ENCODE measurements at regions not wholly inside any gene's neighbourhood (a gene's known extent, or its start where the extent isn't known, plus 50 kb on each side); places are given as distances from the start of the nearest gene placed in this dataset.

DNA sequence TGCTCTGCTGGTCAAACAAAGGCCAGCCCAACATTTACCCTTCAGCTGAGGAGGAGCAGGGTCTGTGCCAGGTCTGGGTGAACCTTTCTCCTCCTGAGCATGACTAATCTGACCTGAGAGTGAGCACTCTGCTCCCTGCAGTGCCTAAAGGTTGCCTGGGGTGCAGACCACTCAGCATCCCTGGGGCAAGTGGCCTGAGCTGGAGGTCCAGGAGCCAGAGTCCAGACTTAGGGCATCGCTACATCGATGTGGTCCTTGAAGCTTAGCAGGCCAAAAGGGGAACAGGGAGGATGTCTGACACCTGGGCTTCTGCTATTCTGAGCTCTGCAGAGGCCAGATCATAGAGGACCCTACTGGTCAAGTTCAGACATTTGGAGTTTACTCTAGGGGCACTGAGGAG, 119.1 kb downstream of the FAM43A start:
- 95% methylated on average over 2 of the region's 2 CpGs for WGBS
- Histone ChIP-seq H3K9me3 (ENCODE audit: insufficient read depth, low read depth, low read length) (no peaks in the 10 kb centered on the region), H3K27ac (ENCODE audit: low read depth, low read length) (no peak overlapping the region), H3K27me3 (ENCODE audit: insufficient read depth, low read length) (no peaks in the 10 kb centered on the region), H3K36me3 (ENCODE audit: insufficient read depth, low read length) (no peaks in the 10 kb centered on the region), H3K9ac (ENCODE audit: low read depth, low read length) (no peak overlapping the region), H3K4me3 (ENCODE audit: low read length) (no peak overlapping the region), H3K4me1 (ENCODE audit: insufficient read depth, low read length) (peaks cover 8% of the 10 kb centered on the region; the same call in 1 of the 2 replicates)

GRCh38 chr3:194805546-194805945, 119.9 kb downstream of the FAM43A start:
- Histone ChIP-seq H3K36me3 (ENCODE audit: insufficient read depth, low read length) (no peaks in the 10 kb centered on the region), H3K4me1 (ENCODE audit: insufficient read depth, low read length) (peaks cover 8% of the 10 kb centered on the region; the same call in 1 of the 2 replicates), H3K9ac (ENCODE audit: low read depth, low read length) (no peak overlapping the region), H3K9me3 (ENCODE audit: insufficient read depth, low read depth, low read length) (no peaks in the 10 kb centered on the region), H3K4me3 (ENCODE audit: low read length) (no peak overlapping the region), H3K27me3 (ENCODE audit: insufficient read depth, low read length) (no peaks in the 10 kb centered on the region), H3K27ac (ENCODE audit: low read depth, low read length) (no peak overlapping the region)
- WGBS, result 70% methylated on average over 4 of the region's 4 CpGs

GRCh38 chr3:194806991-194807630, 121.4 kb downstream of the FAM43A start:
- H3K4me3 ChIP-seq (ENCODE audit: low read length), result no peak overlapping the region
- 91% methylated on average over 10 of the region's 10 CpGs for WGBS
- no peak overlapping the region for H3K27ac ChIP-seq (ENCODE audit: low read depth, low read length)
- H3K36me3 ChIP-seq (ENCODE audit: insufficient read depth, low read length), result no peaks in the 10 kb centered on the region
- H3K9ac ChIP-seq (ENCODE audit: low read depth, low read length), result no peak overlapping the region
- no peaks in the 10 kb centered on the region for H3K27me3 ChIP-seq (ENCODE audit: insufficient read depth, low read length)
- no peaks in the 10 kb centered on the region for H3K9me3 ChIP-seq (ENCODE audit: insufficient read depth, low read depth, low read length)
- peaks cover 7% of the 10 kb centered on the region; the same call in 1 of the 2 replicates for H3K4me1 ChIP-seq (ENCODE audit: insufficient read depth, low read length)

- Histone ChIP-seq H3K9ac (ENCODE audit: low read depth, low read length) (no peak overlapping the region), H3K4me3 (ENCODE audit: low read length) (no peak overlapping the region), H3K4me1 (ENCODE audit: insufficient read depth, low read length) (peaks cover 7% of the 10 kb centered on the region; the same call in 1 of the 2 replicates), H3K27me3 (ENCODE audit: insufficient read depth, low read length) (no peaks in the 10 kb centered on the region), H3K9me3 (ENCODE audit: insufficient read depth, low read depth, low read length) (no peaks in the 10 kb centered on the region), H3K36me3 (ENCODE audit: insufficient read depth, low read length) (no peaks in the 10 kb centered on the region), H3K27ac (ENCODE audit: low read depth, low read length) (no peak overlapping the region)
- 82% methylated on average over 3 of the region's 3 CpGs for WGBS
These were observed 123.0 kb downstream of the FAM43A start for GRCh38 chr3:194808640-194809097.

DNA sequence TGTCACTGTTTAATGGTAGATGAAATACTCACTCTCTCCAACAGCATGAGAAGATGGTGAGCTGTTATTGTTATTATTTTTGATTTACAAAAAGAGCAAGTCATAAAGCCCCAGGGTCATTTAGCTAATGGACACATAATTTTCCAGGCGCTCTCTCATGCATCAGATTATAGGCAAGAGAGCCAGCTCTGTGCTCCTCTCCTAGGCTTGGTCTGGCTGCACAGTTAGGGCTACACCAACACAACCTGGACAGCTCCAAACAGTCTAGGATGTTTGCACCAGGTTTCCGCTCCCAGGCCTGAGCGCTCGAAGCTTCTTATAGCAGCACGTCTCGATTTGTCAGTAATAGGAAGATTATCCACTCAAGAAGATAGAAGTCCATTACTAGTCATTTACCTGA, 123.7 kb downstream of the FAM43A start:
- Histone ChIP-seq H3K36me3 (ENCODE audit: insufficient read depth, low read length) (no peaks in the 10 kb centered on the region), H3K9ac (ENCODE audit: low read depth, low read length) (no peak overlapping the region), H3K9me3 (ENCODE audit: insufficient read depth, low read depth, low read length) (no peaks in the 10 kb centered on the region), H3K4me1 (ENCODE audit: insufficient read depth, low read length) (peaks cover 7% of the 10 kb centered on the region; the same call in 1 of the 2 replicates), H3K4me3 (ENCODE audit: low read length) (no peak overlapping the region), H3K27ac (ENCODE audit: low read depth, low read length) (no peak overlapping the region), H3K27me3 (ENCODE audit: insufficient read depth, low read length) (no peaks in the 10 kb centered on the region)
- WGBS, result 94% methylated on average over 6 of the region's 6 CpGs

DNA sequence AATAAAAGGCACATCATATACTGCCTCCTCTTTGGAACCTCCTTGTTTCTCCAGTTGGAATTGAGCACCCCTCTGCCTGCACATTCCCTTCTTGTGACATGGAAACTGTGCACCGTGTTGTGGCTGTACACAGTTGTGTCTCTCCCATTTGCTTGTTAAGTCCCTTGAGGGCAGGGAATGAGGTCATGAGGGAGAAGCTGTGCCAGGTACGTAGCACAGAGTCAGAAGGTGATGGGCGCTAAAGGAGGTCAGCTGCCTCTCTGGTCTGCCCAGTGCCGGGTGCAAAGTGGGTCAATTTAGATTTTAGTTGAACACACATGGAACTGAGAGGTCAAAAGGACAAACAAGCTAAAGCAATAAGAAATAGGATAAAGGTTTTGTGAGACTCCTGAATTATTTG, 124.4 kb downstream of the FAM43A start:
- no peaks in the 10 kb centered on the region for H3K27me3 ChIP-seq (ENCODE audit: insufficient read depth, low read length)
- 93% methylated on average over 4 of the region's 4 CpGs for WGBS
- no peaks in the 10 kb centered on the region for H3K9me3 ChIP-seq (ENCODE audit: insufficient read depth, low read depth, low read length)
- no peak overlapping the region for H3K4me3 ChIP-seq (ENCODE audit: low read length)
- H3K9ac ChIP-seq (ENCODE audit: low read depth, low read length), result no peak overlapping the region
- peaks cover 7% of the 10 kb centered on the region; the same call in 1 of the 2 replicates for H3K4me1 ChIP-seq (ENCODE audit: insufficient read depth, low read length)
- no peaks in the 10 kb centered on the region for H3K36me3 ChIP-seq (ENCODE audit: insufficient read depth, low read length)
- H3K27ac ChIP-seq (ENCODE audit: low read depth, low read length), result no peak overlapping the region

DNA sequence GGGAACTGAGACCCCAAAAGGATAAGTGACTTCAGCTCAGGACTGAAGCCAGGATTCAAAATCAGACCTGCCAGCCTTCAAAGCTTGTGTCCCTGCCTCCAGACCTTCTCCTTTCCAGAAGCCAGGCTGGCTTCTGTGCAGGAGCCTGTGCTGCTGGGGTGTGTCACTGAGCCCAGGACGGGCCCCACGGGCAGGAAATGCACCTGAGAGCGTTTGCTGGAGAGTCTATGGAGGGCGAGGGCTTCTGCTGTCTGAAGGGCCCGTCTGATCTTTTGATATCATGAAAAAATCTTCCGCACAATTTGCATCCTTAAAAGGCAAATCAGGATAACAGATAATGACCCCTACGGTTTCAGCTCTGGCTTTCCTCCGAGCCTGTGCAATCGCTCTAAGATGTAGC, 125.4 kb downstream of the FAM43A start:
- no peak overlapping the region for H3K4me3 ChIP-seq (ENCODE audit: low read length)
- no peaks in the 10 kb centered on the region for H3K36me3 ChIP-seq (ENCODE audit: insufficient read depth, low read length)
- no peak overlapping the region for H3K9ac ChIP-seq (ENCODE audit: low read depth, low read length)
- WGBS, result 81% methylated on average over 9 of the region's 9 CpGs
- H3K9me3 ChIP-seq (ENCODE audit: insufficient read depth, low read depth, low read length), result no peaks in the 10 kb centered on the region
- no peaks in the 10 kb centered on the region for H3K27me3 ChIP-seq (ENCODE audit: insufficient read depth, low read length)
- H3K4me1 ChIP-seq (ENCODE audit: insufficient read depth, low read length), result peaks cover 7% of the 10 kb centered on the region; the same call in 1 of the 2 replicates
- H3K27ac ChIP-seq (ENCODE audit: low read depth, low read length), result no peak overlapping the region

DNA sequence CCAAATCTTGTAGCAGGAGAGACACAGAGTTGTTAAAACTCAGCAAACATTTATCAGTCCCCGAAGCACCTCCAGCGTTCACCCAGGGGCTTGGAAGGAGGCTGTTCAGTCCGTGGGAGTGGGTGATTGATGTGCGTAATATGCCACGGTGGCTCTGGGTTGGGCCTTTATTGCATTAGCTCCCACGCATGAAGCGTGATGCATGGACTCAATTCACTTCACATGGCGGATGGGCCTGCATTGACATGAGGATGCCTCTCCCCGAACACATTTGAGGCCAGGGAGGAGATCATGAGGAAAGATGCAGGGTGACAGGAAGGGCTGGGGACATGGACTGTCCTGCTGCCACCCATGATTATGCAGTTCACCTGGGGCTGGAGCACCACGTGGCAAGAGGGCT, 126.5 kb downstream of the FAM43A start:
- Histone ChIP-seq H3K36me3 (ENCODE audit: insufficient read depth, low read length) (no peaks in the 10 kb centered on the region), H3K4me1 (ENCODE audit: insufficient read depth, low read length) (peaks cover 7% of the 10 kb centered on the region; the same call in 1 of the 2 replicates), H3K9ac (ENCODE audit: low read depth, low read length) (no peak overlapping the region), H3K27ac (ENCODE audit: low read depth, low read length) (no peak overlapping the region), H3K9me3 (ENCODE audit: insufficient read depth, low read depth, low read length) (no peaks in the 10 kb centered on the region), H3K4me3 (ENCODE audit: low read length) (no peak overlapping the region), H3K27me3 (ENCODE audit: insufficient read depth, low read length) (no peaks in the 10 kb centered on the region)
- 94% methylated on average over 10 of the region's 10 CpGs for WGBS

GRCh38 chr3:194814878-194815357, 129.2 kb downstream of the FAM43A start:
- WGBS, result 94% methylated on average over 5 of the region's 5 CpGs
- Histone ChIP-seq H3K27ac (ENCODE audit: low read depth, low read length) (no peak overlapping the region), H3K9ac (ENCODE audit: low read depth, low read length) (no peak overlapping the region), H3K4me3 (ENCODE audit: low read length) (no peak overlapping the region), H3K4me1 (ENCODE audit: insufficient read depth, low read length) (peaks cover 10% of the 10 kb centered on the region; the same call in 1 of the 2 replicates), H3K27me3 (ENCODE audit: insufficient read depth, low read length) (no peaks in the 10 kb centered on the region), H3K36me3 (ENCODE audit: insufficient read depth, low read length) (no peaks in the 10 kb centered on the region), H3K9me3 (ENCODE audit: insufficient read depth, low read depth, low read length) (no peaks in the 10 kb centered on the region)

GRCh38 chr3:194816748-194817591, 131.3 kb downstream of the FAM43A start:
- Histone ChIP-seq H3K4me3 (ENCODE audit: low read length) (no peak overlapping the region), H3K36me3 (ENCODE audit: insufficient read depth, low read length) (no peaks in the 10 kb centered on the region), H3K27ac (ENCODE audit: low read depth, low read length) (no peak overlapping the region), H3K4me1 (ENCODE audit: insufficient read depth, low read length) (0 out of 2 replicates have a peak, but pooled peaks cover 3% of the 10 kb centered on the region), H3K9ac (ENCODE audit: low read depth, low read length) (no peak overlapping the region), H3K9me3 (ENCODE audit: insufficient read depth, low read depth, low read length) (no peaks in the 10 kb centered on the region), H3K27me3 (ENCODE audit: insufficient read depth, low read length) (no peaks in the 10 kb centered on the region)
- 93% methylated on average over 12 of the region's 12 CpGs for WGBS

GRCh38 chr3:194817592-194817930, 131.9 kb downstream of the FAM43A start:
- no peaks in the 10 kb centered on the region for H3K36me3 ChIP-seq (ENCODE audit: insufficient read depth, low read length)
- 48% methylated on average over 4 of the region's 4 CpGs for WGBS
- H3K9ac ChIP-seq (ENCODE audit: low read depth, low read length), result no peak overlapping the region
- H3K27me3 ChIP-seq (ENCODE audit: insufficient read depth, low read length), result no peaks in the 10 kb centered on the region
- 0 out of 2 replicates have a peak, but pooled peaks cover 3% of the 10 kb centered on the region for H3K4me1 ChIP-seq (ENCODE audit: insufficient read depth, low read length)
- no peaks in the 10 kb centered on the region for H3K9me3 ChIP-seq (ENCODE audit: insufficient read depth, low read depth, low read length)
- H3K27ac ChIP-seq (ENCODE audit: low read depth, low read length), result no peak overlapping the region
- H3K4me3 ChIP-seq (ENCODE audit: low read length), result no peak overlapping the region
